Esophagus mucosa (tissue), 1 donor: ENCODE measurements at regions not wholly inside any gene's neighbourhood (a gene's known extent, or its start where the extent isn't known, plus 50 kb on each side); places are given as distances from the start of the nearest gene placed in this dataset.

ENCODE experiments used
- ATAC-seq: fragments of 200-7000 bp; cut with Tn5 transposase; one replicate; pipeline ENCODE4 v1.9.1; 2020
- donor health status: DM: yes; HTN: yes; CAD: no.

DNA sequence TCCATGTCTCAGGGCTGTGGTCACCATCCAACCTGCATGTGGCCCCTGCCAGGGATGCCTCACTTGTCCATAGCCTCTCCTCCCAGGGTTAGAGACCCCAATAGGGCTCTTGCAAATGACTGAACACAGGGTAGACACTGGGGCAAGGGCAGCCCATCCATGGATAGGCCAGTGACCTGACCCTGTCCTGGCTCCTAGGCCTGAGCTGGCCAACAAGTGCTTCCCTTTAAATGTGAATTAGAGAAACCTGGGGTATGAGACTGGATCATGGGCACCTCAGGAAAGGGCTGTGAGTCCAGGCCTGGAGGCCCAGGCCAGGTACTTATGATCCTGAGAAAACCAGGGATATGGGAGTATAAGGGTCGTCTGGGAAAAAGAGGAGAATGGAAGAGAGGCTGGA lies 64.5 kb downstream of the COPS8 start:
- no peak for ATAC-seq

DNA sequence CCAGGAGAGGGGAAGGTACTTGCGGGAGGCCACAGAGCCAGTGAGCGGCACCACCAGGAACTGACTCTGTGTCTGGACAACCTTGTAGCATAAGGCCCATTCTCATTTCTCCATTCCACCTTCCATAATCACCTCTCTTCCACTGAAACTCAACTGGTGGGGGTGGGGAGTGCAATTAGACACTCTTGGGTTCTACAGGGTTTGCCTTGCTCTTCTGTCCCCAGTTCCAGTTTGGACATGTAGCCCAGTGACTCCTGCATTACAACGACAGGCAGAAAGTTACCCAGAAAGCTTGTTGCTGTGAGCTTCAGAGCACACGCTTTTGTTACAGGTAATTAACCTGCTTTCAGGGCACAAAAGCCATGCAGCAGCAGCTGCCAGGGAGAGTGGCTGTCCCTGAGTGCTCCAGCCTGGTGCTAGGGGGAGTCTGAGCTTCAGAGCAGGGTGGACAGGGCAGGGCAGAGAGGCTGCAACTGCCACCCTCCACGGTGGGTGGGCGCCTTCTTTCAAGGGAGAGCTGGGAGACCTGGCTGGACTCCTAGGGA lies 65.2 kb downstream of the COPS8 start:
- no peak for ATAC-seq

DNA sequence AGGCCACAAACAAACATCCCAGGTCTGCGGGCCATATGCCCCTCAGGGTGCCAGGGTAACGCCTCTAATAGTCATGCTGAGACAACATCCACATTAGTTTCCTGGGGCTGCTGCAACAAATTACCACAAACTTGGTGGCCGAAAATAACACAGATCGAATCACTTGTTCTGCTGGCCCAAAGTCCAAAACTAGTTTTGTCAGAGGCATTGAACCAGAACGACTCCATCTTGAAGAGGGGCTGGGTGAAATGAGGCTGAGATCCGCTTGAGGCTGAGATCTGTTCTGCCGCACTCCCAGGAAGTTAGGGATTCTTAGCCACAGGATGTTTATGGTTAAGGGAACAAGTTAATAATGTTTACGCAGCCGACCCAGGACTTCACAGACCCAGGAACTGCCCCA lies 66.7 kb downstream of the COPS8 start:
- no peak for ATAC-seq

DNA sequence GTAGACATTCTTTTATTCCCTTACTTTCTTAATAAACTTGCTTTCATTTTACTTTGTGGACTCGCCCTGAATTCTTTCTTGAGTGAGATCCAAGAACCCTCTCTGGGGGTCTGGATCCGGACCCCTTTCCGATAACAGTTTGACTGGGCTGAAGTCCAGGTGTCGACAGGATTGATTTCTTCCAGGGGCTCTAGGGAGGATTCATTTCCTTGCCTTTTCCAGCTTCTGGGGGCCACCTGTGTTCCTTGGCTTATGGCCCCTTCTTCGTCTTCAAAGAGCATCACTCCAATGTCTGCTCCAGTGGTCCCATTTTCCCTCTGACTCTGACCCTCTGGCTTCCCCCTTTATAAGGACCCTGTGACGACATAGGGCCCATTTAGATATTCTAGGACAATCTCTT lies 67.5 kb downstream of the COPS8 start:
- ATAC-seq = no peak

DNA sequence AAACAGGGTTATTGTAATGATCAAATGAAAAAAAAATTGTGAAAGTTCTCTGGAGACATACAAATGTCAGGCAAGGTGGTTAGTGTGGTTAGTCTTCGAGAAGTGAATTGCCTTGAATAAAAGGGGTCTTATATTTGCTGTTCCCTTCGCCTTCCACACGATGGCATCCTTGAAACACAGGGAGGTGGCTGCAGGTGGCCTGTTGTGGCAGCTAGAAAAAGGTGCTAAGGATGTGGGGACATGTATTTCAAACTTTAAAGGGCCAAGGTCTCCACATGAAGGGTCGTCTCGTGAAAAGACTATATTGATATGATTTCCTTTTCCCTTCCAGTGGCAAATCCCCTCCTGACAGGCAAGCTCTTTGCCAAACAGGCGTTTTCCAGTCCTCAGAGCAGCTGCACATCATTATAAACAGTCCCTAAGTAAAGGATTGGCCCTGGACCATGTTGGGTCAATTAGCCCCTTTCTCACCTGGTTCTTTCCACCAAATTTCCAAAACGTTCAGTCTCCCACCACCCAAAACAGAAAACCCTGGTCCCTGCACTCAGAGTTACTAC lies 68.5 kb downstream of the COPS8 start:
- peak; percentile 24 for ATAC-seq

DNA sequence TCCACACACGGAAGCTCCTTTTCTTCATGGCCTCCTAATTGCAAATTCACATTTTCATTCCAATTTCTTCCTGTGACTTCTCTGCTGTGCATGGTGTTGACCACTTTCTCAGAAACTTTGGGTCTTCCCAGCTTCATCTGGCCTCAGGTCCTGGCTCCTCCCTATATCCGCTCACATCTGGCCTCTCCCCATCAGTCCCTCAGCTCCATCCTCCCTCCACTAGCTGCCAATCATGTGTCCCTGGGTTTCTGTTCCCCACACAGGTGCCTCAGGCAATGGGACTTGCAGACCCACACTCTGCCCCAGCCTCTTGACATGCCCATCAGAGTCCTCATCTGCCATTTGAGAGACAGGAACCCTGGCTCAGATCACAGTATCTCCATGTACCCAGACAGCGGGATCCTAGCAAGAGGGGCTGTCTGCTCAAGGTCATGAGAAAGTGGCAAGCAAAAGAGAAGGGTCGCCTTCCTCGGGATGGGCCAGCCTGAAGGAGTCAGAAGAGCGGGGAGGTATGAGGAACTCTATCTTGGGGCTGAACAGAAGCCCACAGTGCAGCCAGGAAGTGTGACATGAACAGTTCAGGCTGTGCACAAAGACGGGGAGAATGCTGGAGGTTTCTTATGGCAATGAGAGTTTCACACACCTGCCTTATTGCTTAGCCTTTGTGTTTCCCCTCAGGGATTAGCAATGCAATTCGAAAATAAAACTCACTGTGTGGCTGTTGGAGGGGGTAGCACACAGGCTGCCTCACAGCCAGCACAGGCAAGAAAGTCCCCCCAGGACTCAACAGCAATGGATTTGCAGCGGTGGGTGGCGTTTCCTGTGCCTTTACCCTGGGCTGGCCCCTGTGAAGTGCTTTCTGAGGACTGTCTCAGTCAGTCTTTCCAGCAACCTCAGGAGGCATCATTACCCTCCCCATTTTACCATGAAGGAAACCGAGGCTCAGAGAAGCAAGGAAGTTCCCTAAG lies 69.5 kb downstream of the COPS8 start:
- no peak for ATAC-seq

DNA sequence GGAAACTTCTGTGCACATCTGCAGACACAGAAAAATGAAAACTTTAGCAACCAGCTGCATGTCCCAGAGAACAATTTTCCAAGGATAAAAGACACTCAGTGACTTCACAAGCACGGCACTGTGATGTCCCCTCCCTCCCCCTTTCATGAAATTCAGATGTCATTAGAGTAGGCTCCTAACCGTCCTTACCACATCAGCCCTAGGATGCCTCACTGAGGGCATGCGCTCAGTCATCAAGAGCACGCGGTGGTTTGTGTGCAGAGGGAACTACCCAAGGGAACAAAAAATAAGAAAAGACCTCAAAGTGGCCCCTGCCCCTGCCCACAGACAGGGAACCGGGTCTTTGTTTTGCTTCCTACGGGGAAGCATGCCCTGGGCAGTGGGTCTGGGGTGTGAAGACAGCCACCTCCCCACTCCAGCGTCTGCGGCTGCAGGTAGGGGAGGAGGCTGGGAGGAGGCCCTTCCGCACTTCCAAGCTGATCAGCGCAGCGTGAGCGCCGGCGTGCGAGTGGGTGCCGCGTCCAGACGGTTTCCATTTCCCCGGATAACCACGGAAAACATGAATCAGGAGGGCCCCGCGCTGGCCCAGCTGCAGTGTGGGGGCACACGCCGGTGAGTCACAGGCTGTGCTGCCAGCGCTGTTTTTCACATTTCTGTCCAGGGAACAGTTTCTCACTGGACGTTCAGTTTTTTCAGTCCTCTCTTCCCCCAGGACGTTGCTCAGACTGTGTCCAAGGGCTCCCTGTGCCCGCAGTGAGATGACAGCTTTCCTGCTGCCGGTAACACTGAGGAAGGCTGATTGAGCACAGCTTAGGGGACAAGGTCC lies 70.6 kb downstream of the COPS8 start:
- peak; percentile 8 for ATAC-seq

DNA sequence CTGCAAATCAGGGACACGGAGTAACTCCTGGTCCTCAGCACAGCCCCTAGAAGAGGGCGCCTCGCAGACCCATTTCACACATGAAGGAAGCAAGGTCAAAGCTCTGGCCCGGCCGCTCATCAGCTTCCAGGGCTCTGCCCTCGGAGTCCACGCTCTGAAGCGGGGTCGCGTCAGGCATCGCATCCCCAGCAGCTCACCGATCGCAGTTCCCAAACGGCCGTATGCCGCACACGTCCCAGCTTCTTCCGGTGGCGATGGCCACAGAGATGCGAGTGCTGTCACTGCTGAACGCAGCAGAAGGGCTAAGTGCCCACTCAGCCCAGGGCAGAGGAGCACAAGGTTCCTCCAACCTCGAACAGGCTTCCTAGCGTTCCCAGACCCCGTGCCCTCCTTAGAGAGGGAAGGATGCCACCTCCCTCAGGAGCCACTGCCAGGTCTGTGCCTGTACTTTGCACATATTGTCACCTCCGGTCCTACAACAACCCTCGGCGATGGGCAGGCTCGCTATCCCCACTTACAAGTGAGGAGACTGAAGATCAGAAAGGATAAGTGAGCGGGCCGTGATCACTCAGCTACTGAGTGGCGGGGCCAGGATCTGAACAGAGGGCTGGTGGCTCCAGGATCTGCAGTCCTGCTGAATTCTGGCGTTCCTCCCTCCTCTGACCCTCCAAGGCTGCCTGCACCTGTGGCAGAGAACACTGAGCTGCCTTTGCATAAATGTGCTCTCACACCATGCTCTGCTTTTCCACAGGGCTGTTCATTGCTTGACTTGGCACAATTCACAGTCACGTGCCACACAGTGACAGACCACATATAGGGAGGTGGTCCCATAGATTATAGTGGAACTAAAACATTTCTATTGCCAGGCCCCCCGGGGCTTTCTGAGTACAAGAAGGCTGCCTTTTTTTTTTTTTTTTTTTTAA lies 71.4 kb downstream of the COPS8 start:
- ATAC-seq = no peak

DNA sequence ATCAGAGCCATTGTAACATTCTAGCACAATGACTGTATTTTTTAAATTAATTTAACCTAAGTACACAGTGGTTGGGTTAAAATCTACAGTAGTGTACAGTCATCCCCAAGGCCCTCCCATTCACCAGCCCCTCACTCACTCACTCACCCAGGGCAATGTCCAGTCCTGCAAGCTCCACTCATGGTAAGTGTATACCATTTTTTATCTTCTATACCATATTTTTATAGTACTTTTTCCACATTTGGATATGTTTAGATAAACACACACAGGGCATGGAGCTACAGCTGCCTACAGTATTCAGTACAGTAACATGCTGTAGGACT lies 72.1 kb downstream of the COPS8 start:
- no peak for ATAC-seq

DNA sequence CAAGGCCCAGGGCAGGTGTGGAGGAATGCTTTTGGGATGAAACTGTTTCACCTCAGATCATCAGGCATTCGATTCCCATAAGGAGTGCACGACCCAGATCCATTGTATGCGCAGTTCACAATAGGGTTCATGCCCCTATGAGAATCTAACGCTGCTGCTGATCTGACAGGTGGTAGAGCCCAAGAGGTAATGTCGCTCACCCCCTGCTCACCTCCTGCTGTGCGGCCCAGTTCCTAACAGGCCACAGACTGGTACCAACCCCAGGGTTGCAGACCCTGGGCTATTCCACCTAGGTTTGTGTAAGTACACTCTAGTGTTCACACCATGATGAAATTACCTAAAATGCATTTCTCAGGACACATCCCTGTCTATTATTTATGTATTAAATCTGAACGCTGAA lies 72.5 kb downstream of the COPS8 start:
- no peak for ATAC-seq

DNA sequence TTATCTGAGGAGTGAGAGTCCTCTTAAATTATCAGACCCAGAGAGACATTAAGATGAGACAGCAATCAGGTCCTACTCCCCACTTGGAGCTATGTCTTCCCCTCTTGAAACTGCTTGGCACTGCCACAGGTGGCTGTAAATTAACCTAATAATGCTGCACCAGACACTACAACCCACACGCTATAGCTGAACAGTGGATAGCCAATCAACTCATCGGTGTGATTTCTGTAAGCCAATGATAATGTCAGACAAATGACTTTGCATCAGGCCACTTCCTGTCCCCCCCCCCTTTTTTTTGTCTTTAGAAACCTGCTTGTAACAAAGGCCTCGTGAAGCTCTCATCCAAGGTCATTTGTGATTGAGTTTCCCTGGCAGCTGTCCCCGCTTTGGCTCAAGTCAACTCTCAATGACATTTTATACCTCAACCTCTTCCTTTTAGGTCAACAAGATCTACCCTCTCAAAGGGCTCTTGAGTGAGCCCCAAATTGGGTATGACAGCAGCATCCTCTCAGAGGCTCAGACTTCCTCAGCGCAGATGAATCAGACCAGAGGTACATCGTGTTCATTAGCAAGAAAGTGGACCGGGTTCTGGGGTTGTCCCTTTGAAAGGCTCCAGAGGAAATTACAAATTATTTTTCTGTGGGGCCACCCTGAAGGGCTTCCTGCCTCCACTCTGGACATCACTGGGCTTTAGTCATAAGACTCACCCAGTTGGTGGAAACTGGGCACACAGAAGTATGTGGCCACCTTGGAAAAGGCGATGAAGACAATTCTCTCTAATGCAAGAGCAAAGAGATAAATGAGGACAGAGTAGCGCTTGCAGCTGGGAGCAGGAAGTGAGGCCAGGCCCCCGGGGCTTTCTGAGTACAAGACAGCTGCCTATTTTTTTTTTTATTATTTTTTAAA lies 73.6 kb downstream of the COPS8 start:
- ATAC-seq = no peak

DNA sequence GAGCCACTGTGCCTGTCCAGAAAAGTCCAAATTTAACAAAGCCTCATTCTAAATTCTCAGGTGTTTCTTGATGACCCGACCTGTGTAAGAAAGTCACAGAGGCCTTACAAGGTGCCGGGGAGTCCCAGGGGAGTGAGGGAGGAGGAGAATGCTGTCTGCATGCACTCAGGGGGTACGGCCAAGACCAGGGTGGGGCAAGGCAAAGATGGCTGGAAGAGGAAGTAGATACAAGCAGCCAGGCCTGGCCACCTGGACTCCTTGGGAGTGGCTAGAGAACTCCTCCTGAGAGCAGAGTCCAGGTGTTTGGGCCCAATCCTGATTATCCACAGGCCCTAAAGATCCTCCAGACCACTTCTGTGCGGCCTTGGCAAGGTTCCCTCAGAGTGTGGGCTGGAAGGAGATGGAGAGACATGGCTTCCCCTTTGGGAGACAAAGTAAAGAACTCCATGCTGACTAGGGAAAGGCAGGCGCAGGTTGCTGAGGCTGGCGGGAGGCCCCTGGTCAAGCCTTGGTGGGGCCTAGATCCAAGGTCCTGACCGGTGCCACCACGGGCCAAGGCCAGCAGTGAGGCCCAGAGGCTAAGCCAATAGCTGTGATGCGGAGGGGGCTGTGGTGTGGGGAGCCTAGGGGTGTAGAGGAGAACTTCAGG lies 74.7 kb downstream of the COPS8 start:
- ATAC-seq = no peak

DNA sequence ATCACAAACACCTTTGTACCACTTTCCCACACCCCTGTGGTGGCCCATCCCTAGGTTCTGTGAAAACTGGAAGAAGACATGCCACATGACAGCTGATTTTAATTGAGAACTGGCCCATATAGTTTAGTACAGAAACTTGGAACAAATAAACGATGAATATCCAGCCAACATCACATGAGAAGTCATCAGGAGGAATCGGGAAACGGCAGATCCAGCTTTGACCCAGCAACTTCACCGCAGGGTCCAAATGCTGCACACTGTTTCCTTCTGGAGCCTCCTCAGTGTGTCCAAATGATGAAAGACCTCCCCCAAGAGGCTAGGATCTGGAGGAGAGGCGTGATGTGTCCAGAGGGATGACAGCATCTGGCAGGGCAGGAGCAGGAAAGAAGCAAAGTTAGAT lies 75.5 kb downstream of the COPS8 start:
- no peak for ATAC-seq

DNA sequence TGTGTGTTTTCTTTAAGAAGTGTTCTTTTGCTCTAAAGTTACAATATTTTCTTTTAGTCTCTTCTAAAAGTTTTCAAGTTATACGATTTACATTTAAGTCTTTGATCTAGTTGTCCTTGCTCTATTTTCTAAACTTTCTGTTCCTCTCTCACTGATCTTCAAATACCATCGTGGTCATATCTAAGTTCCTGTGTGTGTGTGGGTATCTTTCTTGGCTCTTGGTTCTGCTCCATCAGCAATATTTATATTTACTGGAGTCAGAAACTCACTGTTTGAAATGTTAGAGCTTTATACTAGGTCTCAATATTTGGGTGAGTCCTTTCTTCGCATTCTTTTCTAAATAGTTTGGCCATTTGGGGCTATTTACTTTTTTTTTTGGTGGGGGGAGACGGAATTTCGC lies 77.3 kb downstream of the COPS8 start:
- no peak for ATAC-seq

DNA sequence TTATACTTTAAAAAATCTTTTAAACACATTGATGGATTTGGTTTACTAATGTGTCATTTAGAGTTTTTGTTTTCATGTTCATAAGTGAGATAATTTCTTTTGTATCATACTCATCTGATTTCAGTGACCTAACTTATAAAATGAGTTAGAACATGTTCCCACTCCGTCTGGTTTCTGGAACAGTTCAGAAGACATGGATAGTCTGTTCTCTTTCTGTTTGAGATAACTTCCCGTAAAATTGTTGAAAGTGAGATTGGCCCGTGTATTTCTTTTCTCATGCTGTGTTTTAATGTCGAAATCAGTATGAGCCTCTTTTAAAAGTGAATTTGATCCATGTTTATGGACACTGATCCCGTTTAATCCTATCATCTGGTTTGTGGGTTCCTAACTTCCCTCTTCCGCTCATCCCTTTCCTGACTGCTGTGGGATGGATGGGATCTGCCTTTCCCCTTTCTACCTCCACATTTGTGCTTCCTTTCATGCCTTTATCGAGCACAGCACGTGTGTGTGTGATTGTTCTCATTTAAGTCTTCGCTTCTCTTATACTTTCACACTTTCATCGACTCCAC lies 78.9 kb downstream of the COPS8 start:
- no peak for ATAC-seq

DNA sequence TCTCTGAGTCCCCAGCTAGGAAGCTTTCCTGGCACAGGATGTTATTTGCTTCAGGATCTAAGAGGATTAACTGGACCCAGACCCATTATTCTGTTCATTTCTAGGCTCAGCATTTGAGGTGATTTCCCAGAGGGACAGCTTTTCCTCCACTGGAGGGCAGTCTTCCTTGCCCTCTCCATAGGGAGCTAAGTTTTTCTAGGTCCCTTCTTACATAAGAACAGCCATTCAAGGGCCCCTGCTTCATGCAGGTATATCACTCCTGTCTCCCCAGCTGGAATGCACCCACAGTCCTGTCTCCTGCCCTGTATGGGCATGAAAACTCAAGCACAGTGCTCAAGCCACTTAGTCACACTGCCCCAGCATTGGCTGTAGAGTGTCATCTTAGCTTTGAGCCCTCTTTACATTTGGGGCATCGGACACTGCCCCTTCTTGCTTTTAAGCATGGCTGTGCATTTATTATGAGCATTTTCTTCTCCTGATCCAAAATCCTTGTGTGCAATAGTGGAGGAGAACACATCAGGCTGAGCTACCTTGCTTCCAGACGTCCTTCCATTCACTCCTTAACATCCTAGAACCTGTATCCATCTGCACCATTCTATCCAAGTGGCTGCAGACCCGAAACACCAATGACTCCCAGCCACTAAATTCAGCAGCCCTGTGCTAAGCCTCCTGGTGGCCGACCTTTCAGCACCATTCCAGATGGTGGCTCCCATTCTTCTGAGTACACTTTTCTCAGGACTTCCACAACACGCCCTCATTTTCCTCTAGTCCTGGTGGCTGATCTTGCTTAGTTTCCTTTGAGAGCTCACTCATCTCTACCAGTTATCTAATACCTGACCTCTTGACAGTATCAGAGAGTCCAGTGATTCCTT lies 80.0 kb downstream of the COPS8 start:
- ATAC-seq = peak; percentile 28

DNA sequence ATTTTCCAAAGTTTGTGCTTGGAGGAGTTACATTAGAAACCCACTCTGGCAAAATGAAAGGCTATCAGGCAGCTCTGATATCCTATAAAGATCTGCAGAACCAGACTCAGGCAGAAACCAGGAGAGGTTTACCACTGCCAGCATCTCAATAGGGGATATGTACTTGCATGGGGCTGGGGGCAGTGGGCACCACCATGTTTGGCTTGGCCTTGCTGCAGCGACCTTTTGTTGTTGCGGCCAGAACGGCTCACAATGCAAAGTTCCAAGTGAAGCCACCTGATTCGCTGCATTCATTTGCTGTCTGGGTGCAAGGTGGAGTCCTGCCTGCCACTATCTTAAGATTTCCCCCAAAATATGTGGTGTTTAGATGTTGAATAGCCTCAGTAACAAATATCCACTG lies 81.3 kb downstream of the COPS8 start:
- no peak for ATAC-seq

DNA sequence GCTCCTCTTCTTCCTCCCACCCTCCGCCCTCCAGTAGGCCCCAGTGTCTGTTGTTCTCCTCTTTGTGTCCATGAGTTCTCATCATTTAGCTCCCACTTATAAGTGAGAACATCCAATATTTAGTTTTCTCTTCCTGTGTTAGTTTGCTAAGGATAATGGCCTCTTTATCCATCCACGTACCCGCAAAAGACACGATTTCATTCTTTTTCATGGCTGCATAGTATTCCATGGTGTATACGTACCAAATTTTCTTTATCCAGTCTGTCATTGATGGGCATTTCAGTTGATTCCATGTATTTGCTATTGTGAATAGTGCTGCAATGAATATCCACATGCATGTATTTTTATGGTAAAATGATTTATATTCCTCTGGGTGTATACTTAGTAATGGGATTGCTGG lies 82.2 kb downstream of the COPS8 start:
- no peak for ATAC-seq

DNA sequence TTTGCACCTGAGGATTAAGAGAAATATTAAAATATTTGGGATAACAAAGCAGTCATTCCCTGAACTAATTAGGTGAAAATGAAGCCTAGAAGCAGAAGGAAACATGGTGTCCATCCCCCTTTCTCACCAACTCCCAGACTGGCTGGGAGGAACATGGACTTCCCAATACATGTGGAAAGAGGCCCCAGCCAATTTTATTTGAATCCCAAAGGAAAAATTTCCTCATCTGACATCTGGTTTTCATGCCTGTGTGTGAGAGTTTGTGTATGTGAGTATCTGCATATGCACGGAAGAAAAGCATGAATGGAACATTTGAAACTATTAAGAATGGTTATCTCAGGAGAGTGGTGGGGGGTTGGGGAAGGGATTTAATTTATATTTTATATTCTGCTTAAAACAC lies 84.3 kb downstream of the COPS8 start:
- no peak for ATAC-seq
